Right lobe of liver (tissue), 4 donors: ENCODE measurements at regions not wholly inside any gene's neighbourhood (a gene's known extent, or its start where the extent isn't known, plus 50 kb on each side); places are given as distances from the start of the nearest gene placed in this dataset.

Experiments
- CTCF ChIP-seq, 4 donors: fragments of 200-600 bp in 3 of 4; fragments of 450-650 bp in 1 of 4; IDR thresholded peaks; one replicate each; pipeline versions ENCODE4 v1.5.1 to v1.8.0; 2016 to 2022; ENCODE audit warnings: antibody characterized with exemption in 4 of 4, mild to moderate bottlenecking in 2 of 4
- POLR2A ChIP-seq: fragments of 450-650 bp; IDR thresholded peaks from one replicate; pipeline ENCODE4 v1.6.1; 2017; ENCODE audit warnings: antibody characterized with exemption, mild to moderate bottlenecking
- donor health status: DM: no; HTN: no; CAD: no.
- donor health status: DM: no; HTN: no; CAD: no.
- donor health status: DM: no; HTN: yes; CAD: no.

GRCh38 chr7:155231241-155231800 lies 66.4 kb upstream of the INSIG1 start:
- TF ChIP-seq CTCF (IDR thresholded peaks at IDR 0.05) (no peak), POLR2A (no peak)
